IPS DF 6.9 (cell line): ENCODE measurements at regions not wholly inside any gene's neighbourhood (a gene's known extent, or its start where the extent isn't known, plus 50 kb on each side); places are given as distances from the start of the nearest gene placed in this dataset.
A peak's percentile ranks its signal among the peaks of the same experiment; 100 is the strongest.

Experiments used
- DNase-seq: peaks from one replicate; pipeline ENCODE4 v3.0.0-alpha.2; 2013; ENCODE audit warnings: low read depth, low spot score
- H3K27ac ChIP-seq: one replicate; pipeline ENCODE4 v1.5.1; 2013; ENCODE audit warnings: low read length, control low read depth
- H3K27me3 ChIP-seq: 2 replicates; pipeline ENCODE4 v1.6.1; 2013; ENCODE audit warnings: mild to moderate bottlenecking, low read length; ENCODE audit not compliant: control insufficient read depth, insufficient read depth
- H3K36me3 ChIP-seq: 2 replicates; pipeline ENCODE4 v1.6.1; 2013; ENCODE audit warnings: low read length; ENCODE audit not compliant: control insufficient read depth, insufficient read depth
- H3K4me1 ChIP-seq: 2 replicates; pipeline ENCODE4 v1.6.1; 2013; ENCODE audit warnings: low read length; ENCODE audit not compliant: control insufficient read depth, insufficient read depth
- H3K4me3 ChIP-seq: 2 replicates; pipeline ENCODE4 v1.5.1; 2013; ENCODE audit warnings: mild to moderate bottlenecking, low read length
- H3K9me3 ChIP-seq: 2 replicates; pipeline ENCODE4 v1.6.1; 2013; ENCODE audit warnings: low read length, inconsistent platforms; ENCODE audit not compliant: control insufficient read depth, insufficient read depth
- WGBS: extraction: QIAGEN DNeasy Blood & Tissue Kit; methylation state at CpG from one replicate; pipeline ENCODE4 v1.1.7; 2013; ENCODE audit warnings: mixed read lengths, missing lambda C conversion rate; ENCODE audit not compliant: insufficient read length, insufficient coverage; 5-methylcytosine and 5-hydroxymethylcytosine counted together

DNA sequence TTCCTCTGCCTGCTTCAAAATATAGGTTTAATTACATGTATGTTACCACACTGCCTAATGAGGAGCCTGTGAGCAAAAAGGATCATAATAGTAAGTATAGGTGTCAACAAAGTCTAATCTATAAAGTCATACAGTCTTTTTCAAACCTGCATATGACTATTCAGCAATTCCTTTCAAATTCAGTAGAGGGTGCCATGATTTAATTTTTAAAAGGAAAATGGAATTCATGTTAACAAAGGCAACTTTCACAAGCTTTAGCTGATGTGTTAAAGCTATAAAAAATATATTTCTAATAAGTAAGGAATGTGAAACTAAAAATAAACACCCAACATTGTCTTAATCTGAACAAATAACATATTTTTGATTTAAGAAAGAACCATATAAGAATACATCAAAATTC, 52.1 kb downstream of the MPP7 start:
- Histone ChIP-seq H3K36me3 (no peaks in the 10 kb centered on the region), H3K27me3 (no peaks in the 10 kb centered on the region), H3K9me3 (no peaks in the 10 kb centered on the region), H3K4me3 (no peak overlapping the region), H3K27ac (no peak overlapping the region), H3K4me1 (no peaks in the 10 kb centered on the region)
- DNase-seq, result no peak

DNA sequence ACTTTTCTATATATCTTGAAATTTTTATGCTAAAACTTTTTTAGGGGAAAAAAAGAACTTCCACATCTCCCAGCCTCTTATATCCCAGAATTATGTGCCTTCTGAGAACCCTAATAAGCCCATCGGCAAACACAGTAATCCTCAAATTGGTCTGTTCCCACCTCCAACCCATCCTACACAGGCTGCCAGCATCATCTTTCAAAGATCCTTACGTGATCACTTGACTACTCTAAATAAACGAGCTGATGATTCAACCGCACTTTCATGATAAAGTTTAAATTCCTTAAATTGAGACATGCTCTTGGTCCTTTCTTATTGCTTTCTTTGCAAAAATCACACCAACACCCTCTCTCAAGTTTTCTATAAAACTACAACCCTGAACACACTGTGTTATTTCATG, 52.5 kb downstream of the MPP7 start:
- no peak overlapping the region for H3K4me3 ChIP-seq
- H3K27me3 ChIP-seq, result no peaks in the 10 kb centered on the region
- no CpG with 5 or more reads among the region's 4 CpGs for WGBS
- H3K9me3 ChIP-seq, result no peaks in the 10 kb centered on the region
- DNase-seq, result no peak
- no peaks in the 10 kb centered on the region for H3K36me3 ChIP-seq
- no peaks in the 10 kb centered on the region for H3K4me1 ChIP-seq
- no peak overlapping the region for H3K27ac ChIP-seq

DNA sequence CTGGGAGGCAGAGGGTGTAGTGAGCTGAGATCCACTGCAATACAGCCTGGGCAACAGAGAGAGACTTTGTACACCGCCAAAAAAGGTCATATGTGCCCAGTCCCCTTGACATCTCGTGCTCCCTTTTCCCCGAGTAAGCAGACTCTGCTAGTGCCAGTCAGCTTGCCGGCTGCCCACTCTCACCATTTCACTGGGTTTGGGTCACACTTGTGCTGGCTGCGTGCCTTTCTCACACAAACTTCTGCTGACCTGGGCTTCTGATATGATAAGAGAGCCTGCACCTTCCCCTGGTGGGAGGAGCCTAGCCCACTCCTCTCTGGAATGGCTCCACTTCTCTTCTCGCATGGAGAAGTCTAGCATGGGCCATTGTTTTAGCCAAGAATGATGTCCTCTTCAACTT, 53.4 kb downstream of the MPP7 start:
- no peaks in the 10 kb centered on the region for H3K36me3 ChIP-seq
- no CpG with 5 or more reads among the region's 6 CpGs for WGBS
- no peaks in the 10 kb centered on the region for H3K27me3 ChIP-seq
- H3K9me3 ChIP-seq, result no peaks in the 10 kb centered on the region
- no peak overlapping the region for H3K4me3 ChIP-seq
- no peak overlapping the region for H3K27ac ChIP-seq
- DNase-seq, result no peak
- H3K4me1 ChIP-seq, result no peaks in the 10 kb centered on the region

- Histone ChIP-seq H3K4me3 (no peak overlapping the region), H3K36me3 (no peaks in the 10 kb centered on the region), H3K27ac (no peak overlapping the region), H3K27me3 (no peaks in the 10 kb centered on the region), H3K4me1 (no peaks in the 10 kb centered on the region), H3K9me3 (no peaks in the 10 kb centered on the region)
- whole genome bisulfite sequencing, result no CpG with 5 or more reads among the region's 8 CpGs
- DNase-seq, result no peak
Observed at GRCh38 chr10:28248092-28248491, 54.8 kb downstream of the MPP7 start.

DNA sequence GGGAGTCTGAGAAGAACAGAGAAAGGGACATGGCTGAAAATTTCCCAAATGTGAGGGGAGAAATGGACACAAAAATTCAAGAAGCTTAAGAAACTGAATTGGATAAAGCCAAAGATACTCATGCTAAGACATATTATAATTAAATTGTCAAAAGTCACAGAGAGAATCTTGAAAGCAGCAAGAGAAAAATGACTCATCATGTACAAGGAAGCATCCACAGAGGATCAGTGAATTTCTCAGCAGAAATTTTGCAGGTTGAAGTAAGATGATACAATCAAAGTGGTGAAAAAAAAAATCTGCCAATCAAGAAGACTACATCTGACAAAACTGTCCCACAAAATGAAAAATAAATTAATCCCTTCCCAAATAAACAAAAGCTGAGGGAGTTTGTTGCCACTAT, 56.8 kb downstream of the MPP7 start:
- Histone ChIP-seq H3K36me3 (no peaks in the 10 kb centered on the region), H3K4me3 (no peak overlapping the region), H3K27ac (no peak overlapping the region), H3K27me3 (no peaks in the 10 kb centered on the region), H3K4me1 (no peaks in the 10 kb centered on the region), H3K9me3 (no peaks in the 10 kb centered on the region)
- no peak for DNase-seq

DNA sequence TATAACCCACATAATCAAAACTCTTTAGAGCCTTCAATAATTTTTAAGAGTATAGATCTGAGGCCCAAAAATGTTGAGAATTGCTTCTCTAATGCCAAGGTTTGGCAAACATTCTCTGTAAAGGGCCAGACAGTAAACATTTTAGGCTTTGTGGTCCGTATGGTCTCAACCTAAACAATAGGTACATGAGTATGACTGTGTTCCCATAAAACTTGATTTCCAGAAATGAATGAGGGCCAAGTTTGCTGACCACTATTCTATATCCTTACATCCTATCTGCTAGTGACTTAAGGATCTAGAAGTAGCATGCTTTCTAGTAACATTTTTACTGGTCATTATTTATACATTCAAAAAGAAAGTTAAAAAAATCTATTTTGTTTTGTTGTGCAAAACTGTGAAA, 58.9 kb downstream of the MPP7 start:
- Histone ChIP-seq H3K4me3 (no peak overlapping the region), H3K27me3 (no peaks in the 10 kb centered on the region), H3K27ac (no peak overlapping the region), H3K9me3 (no peaks in the 10 kb centered on the region), H3K36me3 (no peaks in the 10 kb centered on the region), H3K4me1 (no peaks in the 10 kb centered on the region)
- WGBS, result no CpG with 5 or more reads among the region's 1 CpG
- DNase-seq, result no peak

DNA sequence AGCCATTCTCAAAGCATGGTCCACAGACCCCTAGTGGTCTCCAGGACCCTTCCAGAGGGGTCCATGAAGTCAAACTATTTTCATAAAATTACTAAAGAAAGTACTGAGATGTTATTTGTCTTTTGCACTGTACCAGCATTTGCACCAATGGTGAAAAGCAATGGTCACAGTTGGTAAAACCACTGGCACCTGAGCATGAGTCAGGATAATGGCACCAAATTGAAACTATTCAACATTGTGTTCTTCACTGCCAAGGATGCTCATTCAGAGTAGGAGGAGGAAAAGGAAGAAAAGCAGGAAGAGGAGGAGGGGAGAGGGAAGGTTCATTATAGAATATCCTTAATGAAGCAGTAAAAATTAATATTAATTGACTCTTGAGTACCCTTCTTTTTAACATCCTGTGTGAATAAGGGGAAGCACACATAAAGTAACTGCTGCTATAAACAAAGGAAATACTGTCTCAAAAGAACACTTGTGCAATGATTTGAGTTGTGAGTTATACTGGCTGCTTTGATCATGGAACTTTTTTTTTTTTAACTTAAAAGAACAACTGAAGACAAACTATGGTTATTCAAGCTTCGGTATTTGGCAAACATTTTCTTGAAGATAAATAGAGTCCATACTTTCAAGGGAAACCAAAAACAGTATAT, 60.2 kb downstream of the MPP7 start:
- no CpG with 5 or more reads among the region's 1 CpG for WGBS
- Histone ChIP-seq H3K27me3 (no peaks in the 10 kb centered on the region), H3K9me3 (no peaks in the 10 kb centered on the region), H3K36me3 (no peaks in the 10 kb centered on the region), H3K4me1 (no peaks in the 10 kb centered on the region), H3K4me3 (no peak overlapping the region), H3K27ac (no peak overlapping the region)
- DNase-seq, result no peak

DNA sequence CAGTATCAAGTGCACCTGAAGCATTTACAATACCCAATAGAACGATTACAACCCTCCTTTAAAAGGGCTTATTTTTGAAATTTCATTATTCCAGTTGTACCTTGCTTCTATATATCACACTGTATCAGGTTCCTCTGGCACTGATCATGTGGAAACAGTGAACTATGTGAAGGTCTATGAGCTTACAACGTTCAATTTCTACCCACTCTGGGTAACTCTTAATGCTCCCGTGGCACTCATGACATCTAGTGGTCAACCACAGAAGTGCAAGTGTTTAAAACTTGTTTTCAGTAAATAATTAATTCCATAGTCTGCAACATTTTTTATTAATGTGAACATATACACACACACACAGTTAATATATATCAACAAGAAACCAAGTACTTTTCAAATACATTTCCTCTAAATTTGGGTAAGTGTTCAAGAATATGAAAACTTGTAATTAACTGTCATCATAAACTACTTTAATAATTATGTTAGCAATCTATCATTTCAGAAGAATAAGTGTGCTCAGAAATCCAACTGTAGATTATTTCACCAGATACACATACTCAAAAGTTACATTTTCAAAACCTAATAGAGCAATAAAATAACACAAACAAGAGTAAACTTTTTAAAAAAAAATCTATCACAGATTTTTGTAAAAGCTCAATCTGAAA, 61.0 kb downstream of the MPP7 start:
- no CpG with 5 or more reads among the region's 3 CpGs for WGBS
- H3K27me3 ChIP-seq, result no peaks in the 10 kb centered on the region
- H3K4me3 ChIP-seq, result no peak overlapping the region
- peak; percentile 7 for DNase-seq
- H3K36me3 ChIP-seq, result no peaks in the 10 kb centered on the region
- no peaks in the 10 kb centered on the region for H3K9me3 ChIP-seq
- H3K4me1 ChIP-seq, result no peaks in the 10 kb centered on the region
- no peak overlapping the region for H3K27ac ChIP-seq

GRCh38 chr10:28240400-28240799, 62.5 kb downstream of the MPP7 start:
- no peaks in the 10 kb centered on the region for H3K27me3 ChIP-seq
- H3K4me3 ChIP-seq, result no peak overlapping the region
- DNase-seq, result no peak
- WGBS, result no CpG with 5 or more reads among the region's 2 CpGs
- no peaks in the 10 kb centered on the region for H3K9me3 ChIP-seq
- H3K36me3 ChIP-seq, result no peaks in the 10 kb centered on the region
- no peak overlapping the region for H3K27ac ChIP-seq
- no peaks in the 10 kb centered on the region for H3K4me1 ChIP-seq

GRCh38 chr10:28236591-28236990, 66.3 kb downstream of the MPP7 start:
- no peaks in the 10 kb centered on the region for H3K4me1 ChIP-seq
- H3K4me3 ChIP-seq, result no peak overlapping the region
- no peaks in the 10 kb centered on the region for H3K36me3 ChIP-seq
- WGBS, result no CpG with 5 or more reads among the region's 12 CpGs
- no peak for DNase-seq
- H3K27me3 ChIP-seq, result no peaks in the 10 kb centered on the region
- no peaks in the 10 kb centered on the region for H3K9me3 ChIP-seq
- H3K27ac ChIP-seq, result no peak overlapping the region

- DNase-seq, result no peak
- no peak overlapping the region for H3K4me3 ChIP-seq
- no peak overlapping the region for H3K27ac ChIP-seq
- no peaks in the 10 kb centered on the region for H3K9me3 ChIP-seq
- WGBS, result no CpG with 5 or more reads among the region's 5 CpGs
- H3K36me3 ChIP-seq, result no peaks in the 10 kb centered on the region
- H3K27me3 ChIP-seq, result no peaks in the 10 kb centered on the region
- no peaks in the 10 kb centered on the region for H3K4me1 ChIP-seq
Observed at GRCh38 chr10:28220811-28221210, 82.1 kb downstream of the MPP7 start.
